22Rv1 (cell line): ENCODE measurements at regions not wholly inside any gene's neighbourhood (a gene's known extent, or its start where the extent isn't known, plus 50 kb on each side); places are given as distances from the start of the nearest gene placed in this dataset.

Experiments
- CTCF ChIP-seq: fragments of 450-650 bp; IDR thresholded peaks from 2 replicates; pipeline ENCODE4 v1.5.1; 2017; ENCODE audit warnings: mild to moderate bottlenecking
- ZFX ChIP-seq: fragments of 450-650 bp; IDR thresholded peaks from 2 replicates; pipeline ENCODE4 v1.6.1; 2017; ENCODE audit warnings: antibody characterized with exemption, borderline replicate concordance

GRCh38 chrX:40984962-40985361, 100.3 kb upstream of the USP9X start:
- TF ChIP-seq CTCF: no peak
- TF ChIP-seq ZFX: no peak
